ENCODE measurements at regions not wholly inside any gene's neighbourhood (a gene's known extent, or its start where the extent isn't known, plus 50 kb on each side); places are given as distances from the start of the nearest gene placed in this dataset.

GRCh38 chr6:19603721-19604120, 233.4 kb upstream of the ID4 start:
- H3K4me2 ChIP-seq (ENCODE audit: insufficient read depth, low read length): no peak overlapping the region
- H3K27me3 ChIP-seq (ENCODE audit: insufficient read depth, low read length, poor library complexity): no peaks in the 10 kb centered on the region
- no peak overlapping the region for H3K27ac ChIP-seq (ENCODE audit: low read length)
- no peaks in the 10 kb centered on the region for H3K79me2 ChIP-seq (ENCODE audit: insufficient read depth, low read length)
- no peaks in the 10 kb centered on the region for H3K36me3 ChIP-seq (ENCODE audit: insufficient read depth, low read length)
- ATAC-seq (ENCODE audit: insufficient read depth, low read depth) (no peak), DNase-seq (no peak)
- TF ChIP-seq CTCF (IDR thresholded peaks at IDR 0.05; ENCODE audit: borderline replicate concordance, extremely low read depth, low read length, poor library complexity, severe bottlenecking) (no peak), EZH2 (IDR thresholded peaks at IDR 0.05; ENCODE audit: borderline replicate concordance, low read depth, low read length, severe bottlenecking) (no peak)
- no peak overlapping the region for H2AFZ ChIP-seq (ENCODE audit: low read depth, low read length)
- H4K20me1 ChIP-seq (ENCODE audit: insufficient read depth, low read length): no peaks in the 10 kb centered on the region
- H3K9ac ChIP-seq (ENCODE audit: low read depth, low read length): no peak overlapping the region
- H3K4me1 ChIP-seq (ENCODE audit: insufficient read depth, low read length): no peaks in the 10 kb centered on the region
- no peak overlapping the region for H3K4me3 ChIP-seq (ENCODE audit: low read depth in 1 of 2, low read length in 2 of 2)
- H3K9me3 ChIP-seq (ENCODE audit: insufficient read depth, low read length, severe bottlenecking): no peaks in the 10 kb centered on the region

GRCh38 chr6:19605624-19606023, 231.5 kb upstream of the ID4 start:
- H3K9ac ChIP-seq (ENCODE audit: low read depth, low read length): no peak overlapping the region
- H4K20me1 ChIP-seq (ENCODE audit: insufficient read depth, low read length): no peaks in the 10 kb centered on the region
- no peaks in the 10 kb centered on the region for H3K9me3 ChIP-seq (ENCODE audit: insufficient read depth, low read length, severe bottlenecking)
- H3K4me3 ChIP-seq (ENCODE audit: low read depth in 1 of 2, low read length in 2 of 2): no peak overlapping the region
- DNase-seq (no peak), ATAC-seq (ENCODE audit: insufficient read depth, low read depth) (no peak)
- no peak overlapping the region for H2AFZ ChIP-seq (ENCODE audit: low read depth, low read length)
- H3K27me3 ChIP-seq (ENCODE audit: insufficient read depth, low read length, poor library complexity): no peaks in the 10 kb centered on the region
- H3K27ac ChIP-seq (ENCODE audit: low read length): no peak overlapping the region
- H3K4me1 ChIP-seq (ENCODE audit: insufficient read depth, low read length): no peaks in the 10 kb centered on the region
- TF ChIP-seq EZH2 (IDR thresholded peaks at IDR 0.05; ENCODE audit: borderline replicate concordance, low read depth, low read length, severe bottlenecking) (no peak), CTCF (IDR thresholded peaks at IDR 0.05; ENCODE audit: borderline replicate concordance, extremely low read depth, low read length, poor library complexity, severe bottlenecking) (no peak)
- H3K79me2 ChIP-seq (ENCODE audit: insufficient read depth, low read length): no peaks in the 10 kb centered on the region
- no peak overlapping the region for H3K4me2 ChIP-seq (ENCODE audit: insufficient read depth, low read length)
- no peaks in the 10 kb centered on the region for H3K36me3 ChIP-seq (ENCODE audit: insufficient read depth, low read length)

GRCh38 chr6:19608546-19608945, 228.6 kb upstream of the ID4 start:
- H3K4me3 ChIP-seq (ENCODE audit: low read depth in 1 of 2, low read length in 2 of 2): no peak overlapping the region
- H3K27ac ChIP-seq (ENCODE audit: low read length): no peak overlapping the region
- no peak for TF ChIP-seq CTCF (IDR thresholded peaks at IDR 0.05; ENCODE audit: borderline replicate concordance, extremely low read depth, low read length, poor library complexity, severe bottlenecking)
- no peak for TF ChIP-seq EZH2 (IDR thresholded peaks at IDR 0.05; ENCODE audit: borderline replicate concordance, low read depth, low read length, severe bottlenecking)
- H3K9me3 ChIP-seq (ENCODE audit: insufficient read depth, low read length, severe bottlenecking): no peaks in the 10 kb centered on the region
- no peaks in the 10 kb centered on the region for H3K79me2 ChIP-seq (ENCODE audit: insufficient read depth, low read length)
- no peak overlapping the region for H3K9ac ChIP-seq (ENCODE audit: low read depth, low read length)
- ATAC-seq (ENCODE audit: insufficient read depth, low read depth) (no peak), DNase-seq (no peak)
- no peak overlapping the region for H3K4me2 ChIP-seq (ENCODE audit: insufficient read depth, low read length)
- H3K36me3 ChIP-seq (ENCODE audit: insufficient read depth, low read length): no peaks in the 10 kb centered on the region
- H2AFZ ChIP-seq (ENCODE audit: low read depth, low read length): no peak overlapping the region
- H3K27me3 ChIP-seq (ENCODE audit: insufficient read depth, low read length, poor library complexity): no peaks in the 10 kb centered on the region
- H3K4me1 ChIP-seq (ENCODE audit: insufficient read depth, low read length): no peaks in the 10 kb centered on the region
- H4K20me1 ChIP-seq (ENCODE audit: insufficient read depth, low read length): no peaks in the 10 kb centered on the region
